ENCODE measurements at regions not wholly inside any gene's neighbourhood (a gene's known extent, or its start where the extent isn't known, plus 50 kb on each side); places are given as distances from the start of the nearest gene placed in this dataset.

GRCh38 chr11:29801561-29801960 lies 215.3 kb downstream of the KCNA4 start:
- TF ChIP-seq POLR2AphosphoS5 (IDR thresholded peaks at IDR 0.05; ENCODE audit: low read depth, low read length): no peak
- no peak for TF ChIP-seq ATF3 (IDR thresholded peaks at IDR 0.05)
- TF ChIP-seq ZBTB33 (IDR thresholded peaks at IDR 0.05; ENCODE audit: extremely low read depth, insufficient replicate concordance, low read length): no peak
- no peak for TF ChIP-seq CEBPB (IDR thresholded peaks at IDR 0.05; ENCODE audit: low read depth)
- TF ChIP-seq ZFX (IDR thresholded peaks at IDR 0.05): no peak
- TF ChIP-seq POLR2A (IDR thresholded peaks at IDR 0.05; ENCODE audit: borderline replicate concordance, extremely low read depth, insufficient read depth, insufficient read length): no peak
- Histone ChIP-seq H3K27me3 (ENCODE audit: insufficient read depth, low read length) (no peaks in the 10 kb centered on the region), H3K9me3 (ENCODE audit: control insufficient read depth in 1 of 2, insufficient read depth in 1 of 2, low read depth in 1 of 2, low read length in 2 of 2) (peaks cover 0 to 3% of the 10 kb centered on the region in 2 experiments; a peak in 1 of 4 replicates), H3K27ac (ENCODE audit: low read depth, low read length) (no peak overlapping the region), H2AFZ (ENCODE audit: low read depth, low read length, poor library complexity, severe bottlenecking) (no peak overlapping the region), H3K4me2 (ENCODE audit: low read length) (no peak overlapping the region), H3K4me3 (replicated peaks in 1 of 2; ENCODE audit: low read depth in 1 of 2, low read length in 2 of 2) (no peak overlapping the region), H3K79me2 (ENCODE audit: insufficient read depth, low read length) (no peaks in the 10 kb centered on the region), H4K20me1 (ENCODE audit: insufficient read depth) (no peaks in the 10 kb centered on the region), H3K4me1 (ENCODE audit: control insufficient read depth in 1 of 2, insufficient read depth in 2 of 2, low read length in 2 of 2) (no peaks in the 10 kb centered on the region), H3K36me3 (ENCODE audit: control insufficient read depth in 1 of 2, insufficient read depth in 2 of 2, low read length in 2 of 2) (no peaks in the 10 kb centered on the region), H3K9me2 (ENCODE audit: insufficient read depth) (no peaks in the 10 kb centered on the region), H3K9ac (ENCODE audit: low read length) (no peak overlapping the region)
- ChIA-PET POLR2A (no interaction called here), RAD21 (ENCODE audit: low non-redundant PET in 1 of 2, low total read pairs in 2 of 2, uncharacterized antibody in 2 of 2, unreplicated experiment in 2 of 2) (no interaction called here), CTCF (no interaction called here)
- ATAC-seq: no peak
- BruUV-seq (replicated peaks): no TSS peak
- no peak for DNase-seq (ENCODE audit: low read depth, low spot score)
- intact Hi-C loops (cut with micrococcal nuclease): no loop called here

- H3K36me3 ChIP-seq (ENCODE audit: control insufficient read depth in 1 of 2, insufficient read depth in 2 of 2, low read length in 2 of 2): no peaks in the 10 kb centered on the region
- ATAC-seq (no peak), DNase-seq (ENCODE audit: low read depth, low spot score) (no peak)
- no peak overlapping the region for H3K27ac ChIP-seq (ENCODE audit: low read depth, low read length)
- no peak overlapping the region for H3K4me2 ChIP-seq (ENCODE audit: low read length)
- H2AFZ ChIP-seq (ENCODE audit: low read depth, low read length, poor library complexity, severe bottlenecking): no peak overlapping the region
- no peak overlapping the region for H3K4me3 ChIP-seq (replicated peaks in 1 of 2; ENCODE audit: low read depth in 1 of 2, low read length in 2 of 2)
- no peaks in the 10 kb centered on the region for H3K79me2 ChIP-seq (ENCODE audit: insufficient read depth, low read length)
- CTCF ChIA-PET: no interaction called here
- H3K9me2 ChIP-seq (ENCODE audit: insufficient read depth): no peaks in the 10 kb centered on the region
- H3K9ac ChIP-seq (ENCODE audit: low read length): no peak overlapping the region
- H3K9me3 ChIP-seq (ENCODE audit: control insufficient read depth in 1 of 2, insufficient read depth in 1 of 2, low read depth in 1 of 2, low read length in 2 of 2): no peaks in the 10 kb centered on the region; a peak in 1 of 4 replicates
- RAD21 ChIA-PET (ENCODE audit: low non-redundant PET in 1 of 2, low total read pairs in 2 of 2, uncharacterized antibody in 2 of 2, unreplicated experiment in 2 of 2): no interaction called here
- H4K20me1 ChIP-seq (ENCODE audit: insufficient read depth): no peaks in the 10 kb centered on the region
- intact Hi-C loops (cut with micrococcal nuclease): no loop called here
- POLR2A ChIA-PET: no interaction called here
- no peaks in the 10 kb centered on the region for H3K27me3 ChIP-seq (ENCODE audit: insufficient read depth, low read length)
- no peaks in the 10 kb centered on the region for H3K4me1 ChIP-seq (ENCODE audit: control insufficient read depth in 1 of 2, insufficient read depth in 2 of 2, low read length in 2 of 2)
- no TSS peak for BruUV-seq (replicated peaks)
- TF ChIP-seq YY1 (IDR thresholded peaks at IDR 0.05; ENCODE audit: extremely low read depth, insufficient replicate concordance, low read depth, low read length): no peak
- TF ChIP-seq JUND (IDR thresholded peaks at IDR 0.05): no peak
- TF ChIP-seq CEBPB (IDR thresholded peaks at IDR 0.05; ENCODE audit: low read depth): no peak
- no peak for TF ChIP-seq ZNF274 (IDR thresholded peaks at IDR 0.05; ENCODE audit: low read depth, low read length)
- no peak for TF ChIP-seq EZH2phosphoT487 (IDR thresholded peaks at IDR 0.05; ENCODE audit: borderline replicate concordance)
- no peak for TF ChIP-seq ZFX (IDR thresholded peaks at IDR 0.05)
- TF ChIP-seq TCF7L2 (IDR thresholded peaks at IDR 0.05; ENCODE audit: borderline replicate concordance, extremely low read depth, insufficient read depth, insufficient read length): no peak
- no peak for TF ChIP-seq CBX3 (IDR thresholded peaks at IDR 0.05; ENCODE audit: low read depth)
- TF ChIP-seq SP1 (IDR thresholded peaks at IDR 0.05; ENCODE audit: low read depth): no peak
- TF ChIP-seq RAD21 (IDR thresholded peaks at IDR 0.05; ENCODE audit: low read depth): no peak
- TF ChIP-seq FOSL1 (IDR thresholded peaks at IDR 0.05; ENCODE audit: low read depth): no peak
- TF ChIP-seq ZBTB33 (IDR thresholded peaks at IDR 0.05; ENCODE audit: extremely low read depth, insufficient replicate concordance, low read length): no peak
- no peak for TF ChIP-seq ELF1 (IDR thresholded peaks at IDR 0.05; ENCODE audit: borderline replicate concordance, low read depth)
Observed at GRCh38 chr11:29786092-29786491, 230.7 kb downstream of the KCNA4 start.
